Transverse colon (tissue), 4 donors: ENCODE measurements at regions not wholly inside any gene's neighbourhood (a gene's known extent, or its start where the extent isn't known, plus 50 kb on each side); places are given as distances from the start of the nearest gene placed in this dataset.

Experiments
- POLR2A ChIP-seq: fragments of 450-650 bp; IDR thresholded peaks from one replicate; pipeline ENCODE4 v1.6.1; 2016; ENCODE audit warnings: antibody characterized with exemption, mild to moderate bottlenecking, moderate library complexity
- POLR2AphosphoS5 ChIP-seq, 3 donors: sonication (generic); formaldehyde crosslinking; IDR thresholded peaks; one replicate each; pipeline ENCODE4 v1.6.1; 2016; ENCODE audit warnings: antibody characterized with exemption in 3 of 3
- TF ChIP-seq, protein P1 (sequence below), 5 experiments: fragments of 200-600 bp in 3 of 5; fragments of 450-650 bp in 2 of 5; sonication (generic) in 3 of 5; IDR thresholded peaks; 1 replicate in 2 of 5; 2 replicates in 3 of 5; pipeline ENCODE4 v1.5.1; 2016 to 2017; ENCODE audit warnings: antibody characterized with exemption in 5 of 5, inconsistent platforms in 3 of 5, mild to moderate bottlenecking in 2 of 5, moderate library complexity in 1 of 5

- TF ChIP-seq POLR2AphosphoS5 (IDR thresholded peaks at IDR 0.05) (no peak), POLR2A (no peak)
- TF ChIP-seq, protein P1, sequence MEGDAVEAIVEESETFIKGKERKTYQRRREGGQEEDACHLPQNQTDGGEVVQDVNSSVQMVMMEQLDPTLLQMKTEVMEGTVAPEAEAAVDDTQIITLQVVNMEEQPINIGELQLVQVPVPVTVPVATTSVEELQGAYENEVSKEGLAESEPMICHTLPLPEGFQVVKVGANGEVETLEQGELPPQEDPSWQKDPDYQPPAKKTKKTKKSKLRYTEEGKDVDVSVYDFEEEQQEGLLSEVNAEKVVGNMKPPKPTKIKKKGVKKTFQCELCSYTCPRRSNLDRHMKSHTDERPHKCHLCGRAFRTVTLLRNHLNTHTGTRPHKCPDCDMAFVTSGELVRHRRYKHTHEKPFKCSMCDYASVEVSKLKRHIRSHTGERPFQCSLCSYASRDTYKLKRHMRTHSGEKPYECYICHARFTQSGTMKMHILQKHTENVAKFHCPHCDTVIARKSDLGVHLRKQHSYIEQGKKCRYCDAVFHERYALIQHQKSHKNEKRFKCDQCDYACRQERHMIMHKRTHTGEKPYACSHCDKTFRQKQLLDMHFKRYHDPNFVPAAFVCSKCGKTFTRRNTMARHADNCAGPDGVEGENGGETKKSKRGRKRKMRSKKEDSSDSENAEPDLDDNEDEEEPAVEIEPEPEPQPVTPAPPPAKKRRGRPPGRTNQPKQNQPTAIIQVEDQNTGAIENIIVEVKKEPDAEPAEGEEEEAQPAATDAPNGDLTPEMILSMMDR (IDR thresholded peaks at IDR 0.05): no peak
These were observed 316.7 kb downstream of the CHRM3 start for GRCh38 chr1:239703075-239703474.
